ENCODE measurements at regions not wholly inside any gene's neighbourhood (a gene's known extent, or its start where the extent isn't known, plus 50 kb on each side); places are given as distances from the start of the nearest gene placed in this dataset.
"Not testable (repeated sequence)": the region's sequence is repeated elsewhere in the genome, so short reads cannot be mapped to it uniquely, and the experiment has no call there.

DNA sequence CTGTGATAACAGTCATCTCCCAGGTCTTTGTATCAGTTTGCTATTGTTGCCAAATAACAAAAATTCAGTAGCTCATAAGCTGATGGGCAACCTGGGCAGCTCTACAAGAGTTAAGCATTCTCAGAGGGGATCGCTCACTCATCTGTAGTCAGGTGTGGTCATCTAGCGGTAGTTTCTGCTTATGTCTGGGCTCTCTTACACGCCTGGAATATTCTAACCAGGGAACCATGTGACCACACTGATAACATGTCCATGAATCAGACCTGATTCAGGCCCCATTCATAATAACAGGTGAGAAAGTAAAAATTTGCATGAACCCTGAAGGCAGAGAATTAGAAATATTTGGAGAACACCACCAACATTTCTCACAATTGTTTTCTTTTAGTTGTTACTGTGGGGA lies 576.1 kb downstream of the SLCO4C1 start:
- DNase-seq, result no peak

- DNase-seq, result no peak
Measured at GRCh38 chr5:101717721-101718120, 578.4 kb downstream of the SLCO4C1 start.

DNA sequence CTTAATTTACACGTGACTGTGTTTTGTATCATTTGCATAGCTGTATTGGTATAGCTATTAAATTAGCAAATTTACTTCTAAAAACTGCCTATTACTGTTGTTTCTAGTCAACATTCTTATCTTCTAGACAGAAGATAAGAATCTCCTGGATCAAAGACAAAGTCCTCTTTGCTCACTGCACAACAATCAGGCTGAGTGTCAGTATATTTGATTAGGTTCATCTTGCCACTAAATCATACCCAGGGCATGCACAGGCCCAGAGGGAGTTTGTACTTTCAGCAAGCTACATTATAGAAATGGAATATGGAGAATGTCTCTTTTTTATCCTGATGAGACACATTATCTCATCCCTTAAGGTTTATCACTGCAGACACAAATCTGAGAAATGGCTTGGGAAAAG lies 579.1 kb downstream of the SLCO4C1 start:
- peak; percentile 0 for DNase-seq

DNA sequence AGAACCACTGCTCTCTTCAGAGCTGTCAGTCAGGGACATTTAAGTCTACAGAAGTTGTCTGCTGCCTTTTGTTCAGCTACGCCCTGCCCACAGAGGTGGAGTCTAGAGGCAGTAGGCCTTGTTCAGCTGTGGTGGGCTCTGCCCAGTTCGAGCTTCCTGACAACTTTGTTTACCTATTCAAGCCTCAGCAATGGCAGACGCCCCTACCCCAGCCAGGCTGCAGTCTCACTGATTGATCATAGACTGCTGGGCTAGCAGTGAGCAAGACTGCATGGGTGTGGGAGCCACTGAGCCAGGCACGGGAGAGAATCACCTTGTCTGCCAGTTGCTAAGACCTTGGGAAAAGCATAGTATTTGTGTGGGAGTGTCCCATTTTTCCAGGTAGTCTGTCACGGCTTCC lies 580.3 kb downstream of the SLCO4C1 start:
- DNase-seq, result not testable (repeated sequence)

GRCh38 chr5:101689306-101689705 lies 606.8 kb downstream of the SLCO4C1 start:
- peak; percentile 8 for DNase-seq

DNA sequence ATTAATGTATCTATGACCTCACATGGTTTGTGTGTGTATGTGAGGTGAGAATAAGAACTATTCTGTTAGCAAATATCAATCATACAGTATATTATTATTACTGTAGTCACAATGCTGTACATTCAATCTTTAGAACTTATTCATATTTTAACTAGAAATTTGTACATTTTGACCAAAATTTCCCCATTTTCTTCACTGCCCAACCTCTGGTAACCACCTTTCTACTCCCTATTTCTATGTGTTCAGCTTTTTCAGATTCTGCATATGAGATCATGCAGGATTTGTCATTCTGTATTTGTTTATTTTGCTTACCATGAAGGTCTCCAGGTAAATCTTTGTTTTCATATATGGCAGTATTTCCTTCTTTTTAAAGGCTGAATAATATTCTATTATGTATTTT lies 607.9 kb downstream of the SLCO4C1 start:
- no peak for DNase-seq

GRCh38 chr5:101687349-101687985 lies 608.6 kb downstream of the SLCO4C1 start:
- no peak for DNase-seq

DNA sequence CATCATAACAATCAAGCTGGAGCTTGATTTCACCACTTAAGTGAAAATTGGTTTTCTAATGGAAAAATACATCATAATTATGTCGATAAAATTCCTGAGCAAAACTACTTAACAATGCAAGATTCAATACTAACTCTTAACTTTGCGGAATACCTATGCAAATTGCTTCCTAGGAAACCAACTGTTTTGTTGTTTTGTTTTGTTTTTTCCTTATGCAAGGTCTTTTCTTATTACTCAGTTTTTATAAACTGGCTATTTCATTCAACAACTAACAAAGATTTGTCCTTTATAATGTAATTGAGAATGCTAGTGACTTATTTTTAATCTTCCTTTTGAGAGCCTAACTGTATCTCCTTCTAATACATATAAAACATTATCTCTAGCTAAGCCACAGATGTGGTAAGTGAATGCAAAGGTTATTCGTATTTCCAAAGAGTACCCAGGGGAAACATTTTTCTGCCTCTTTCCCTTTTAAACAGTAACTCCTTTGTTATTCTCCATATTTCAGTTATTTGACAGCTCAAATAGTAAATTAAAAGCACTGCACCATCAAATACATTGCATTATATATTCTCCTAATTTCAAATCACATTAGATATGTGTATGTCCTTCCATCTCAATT lies 609.4 kb downstream of the SLCO4C1 start:
- no peak for DNase-seq

DNA sequence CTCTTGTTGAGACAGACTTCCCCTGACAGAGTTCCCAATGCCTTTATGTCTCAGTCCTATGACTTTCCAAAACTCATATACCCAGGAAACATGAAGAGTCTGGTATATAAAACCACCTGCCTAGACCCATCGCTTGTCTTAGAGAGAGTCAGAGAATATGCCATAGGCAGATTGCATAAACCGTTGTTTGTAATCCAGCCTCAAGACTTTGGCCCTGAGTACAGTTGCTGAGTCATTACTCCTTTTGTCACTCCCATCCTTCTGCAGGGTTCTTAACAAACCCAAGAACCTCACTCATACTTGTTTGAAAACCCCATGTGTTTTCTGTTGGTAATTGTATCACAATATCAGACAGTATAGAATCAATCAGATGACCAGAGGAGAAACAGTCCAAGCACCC lies 616.3 kb downstream of the SLCO4C1 start:
- no peak for DNase-seq

DNA sequence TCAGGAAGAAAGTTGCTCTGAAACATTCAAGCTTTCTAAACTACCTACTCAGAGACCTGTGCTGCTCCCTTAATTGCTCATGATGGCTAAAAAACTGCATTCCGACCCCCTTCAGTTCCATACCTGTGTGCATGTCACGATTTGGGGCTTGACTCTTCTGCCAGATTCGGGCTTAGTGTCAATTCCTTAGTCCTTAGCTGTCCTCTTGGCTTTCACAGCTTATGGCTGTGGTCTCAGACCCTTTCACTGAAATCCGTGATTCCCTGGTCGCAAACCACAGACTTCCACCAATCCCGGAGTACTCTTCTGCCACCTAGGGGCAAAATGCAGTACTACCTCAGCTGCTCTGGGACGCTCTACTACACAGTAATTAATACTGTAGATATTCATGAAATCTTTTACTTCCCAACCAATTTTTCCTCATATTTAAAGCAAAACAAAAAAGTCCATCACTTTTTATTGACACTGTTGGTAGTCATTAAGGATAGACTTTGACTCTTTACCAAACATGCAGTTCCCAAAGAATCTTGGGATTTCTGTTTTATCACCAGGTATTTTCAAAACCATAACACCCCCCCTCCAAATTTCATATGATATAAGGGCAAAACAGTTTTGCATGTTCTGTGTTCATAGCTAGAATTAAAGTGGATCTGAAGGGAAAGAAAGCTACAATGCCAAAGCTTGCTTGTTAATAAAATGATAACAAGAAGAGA lies 617.4 kb downstream of the SLCO4C1 start:
- peak; percentile 91 for DNase-seq

DNA sequence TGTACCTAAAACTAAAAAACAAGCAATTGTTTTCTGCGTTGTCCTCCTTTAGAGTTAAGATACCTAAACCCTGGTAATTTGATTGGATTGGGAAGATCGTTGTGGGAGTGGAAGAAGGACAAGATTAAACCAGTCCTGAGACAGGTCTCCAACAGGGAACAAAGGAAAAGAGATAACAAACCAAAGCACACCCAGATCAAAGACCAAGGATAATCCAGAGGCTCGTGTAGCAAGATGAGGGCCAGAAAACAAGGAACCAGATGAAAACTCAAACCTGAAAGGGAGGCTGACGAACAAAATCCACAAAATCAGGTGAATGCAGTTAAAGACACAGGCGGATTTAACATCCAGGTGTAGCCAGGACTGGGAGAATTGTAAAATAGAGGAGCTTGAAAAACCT lies 618.1 kb downstream of the SLCO4C1 start:
- peak; percentile 18 for DNase-seq

GRCh38 chr5:101676646-101677045 lies 619.4 kb downstream of the SLCO4C1 start:
- no peak for DNase-seq

DNA sequence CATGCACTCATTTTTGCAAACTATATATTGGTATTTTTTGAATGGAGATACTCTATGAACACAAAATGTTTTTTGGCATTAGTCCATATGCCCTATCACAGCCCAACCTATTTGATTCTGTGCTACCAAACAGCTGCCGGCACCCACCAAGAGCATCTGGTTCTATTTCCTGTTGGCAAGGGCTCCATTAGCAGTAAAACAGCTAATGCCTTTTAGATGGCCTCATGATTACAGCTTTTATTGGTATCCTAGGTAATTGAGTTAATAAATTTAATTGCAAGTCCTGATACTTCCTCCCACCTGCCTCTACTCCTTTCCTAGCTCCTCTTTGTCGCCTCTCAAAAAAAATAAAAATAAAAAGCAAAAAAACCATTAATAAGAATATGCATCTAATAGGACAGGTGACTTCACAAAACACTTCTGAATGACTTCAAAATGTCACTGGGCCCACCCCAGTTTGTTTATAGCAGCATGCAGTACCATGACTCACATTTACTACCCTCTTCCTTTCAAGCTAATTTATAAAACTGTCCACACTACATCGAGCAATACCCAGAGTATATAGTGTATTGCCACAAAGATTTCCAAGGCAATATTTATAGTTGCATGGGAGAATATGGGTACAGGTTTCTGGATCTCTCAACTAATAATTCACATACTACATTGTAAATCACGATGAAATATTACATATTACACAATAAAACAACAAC lies 620.4 kb downstream of the SLCO4C1 start:
- no peak for DNase-seq

- no peak for DNase-seq
Measured at GRCh38 chr5:101673120-101673519, 623.0 kb downstream of the SLCO4C1 start.

- no peak for DNase-seq
Measured at GRCh38 chr5:101664071-101664791, 631.9 kb downstream of the SLCO4C1 start.

DNA sequence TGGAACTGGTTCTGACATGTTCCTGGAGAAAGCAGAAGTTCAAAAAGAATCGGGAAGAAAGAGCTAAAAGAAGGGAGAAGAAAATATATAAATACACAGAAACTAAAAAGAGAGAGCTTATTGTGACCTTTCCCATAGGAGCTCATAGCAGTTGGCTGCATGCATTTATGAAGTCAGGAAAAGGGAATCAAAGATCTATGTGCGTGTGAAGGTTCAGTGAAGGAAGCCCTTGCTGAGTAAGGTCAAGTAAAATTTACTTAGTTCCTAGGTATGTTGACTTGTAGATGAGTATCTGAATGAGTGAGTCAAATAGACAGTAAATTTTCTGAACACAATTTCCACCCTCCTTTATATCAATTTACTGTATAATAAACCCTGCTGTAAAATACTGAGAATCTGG lies 632.5 kb downstream of the SLCO4C1 start:
- no peak for DNase-seq

- DNase-seq, result no peak
Measured at GRCh38 chr5:101662263-101662662, 633.8 kb downstream of the SLCO4C1 start.

DNA sequence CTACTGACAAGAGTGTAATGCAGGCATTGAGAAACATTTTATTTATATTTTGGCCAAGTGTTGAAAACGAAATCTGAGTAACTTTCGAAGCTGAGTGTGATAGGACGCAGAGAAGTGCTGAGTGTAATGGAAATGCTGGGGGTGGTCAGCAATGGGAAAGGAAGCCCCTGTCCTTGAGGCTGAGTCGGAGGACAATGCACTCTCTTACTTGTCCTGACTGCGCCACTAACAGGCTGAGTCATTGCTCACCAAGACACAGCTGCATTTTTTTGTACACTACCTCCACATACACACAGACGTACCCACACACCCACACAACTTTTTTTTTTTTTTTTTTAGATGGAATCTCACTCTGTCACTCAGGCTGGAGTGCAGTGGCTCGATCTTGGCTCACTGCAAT lies 637.7 kb downstream of the SLCO4C1 start:
- DNase-seq, result no peak

DNA sequence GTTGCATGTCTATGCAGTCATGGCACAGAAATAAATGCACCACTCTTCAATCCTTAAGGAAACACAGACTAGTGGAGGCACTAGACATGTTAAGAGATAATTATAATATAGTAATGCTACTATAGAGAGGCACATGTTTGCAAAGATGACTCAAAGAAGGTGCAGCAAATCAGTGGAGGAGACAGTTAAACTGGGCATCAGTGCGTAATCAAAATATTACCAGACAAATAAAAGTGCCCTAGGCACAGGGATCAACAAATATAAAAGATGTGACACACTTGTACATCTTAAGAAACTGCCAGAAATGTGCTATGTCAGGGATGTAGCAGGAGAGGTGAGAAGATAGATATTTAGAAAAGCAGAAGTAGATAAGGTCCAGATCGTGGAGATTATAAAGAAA lies 642.1 kb downstream of the SLCO4C1 start:
- DNase-seq, result no peak

DNA sequence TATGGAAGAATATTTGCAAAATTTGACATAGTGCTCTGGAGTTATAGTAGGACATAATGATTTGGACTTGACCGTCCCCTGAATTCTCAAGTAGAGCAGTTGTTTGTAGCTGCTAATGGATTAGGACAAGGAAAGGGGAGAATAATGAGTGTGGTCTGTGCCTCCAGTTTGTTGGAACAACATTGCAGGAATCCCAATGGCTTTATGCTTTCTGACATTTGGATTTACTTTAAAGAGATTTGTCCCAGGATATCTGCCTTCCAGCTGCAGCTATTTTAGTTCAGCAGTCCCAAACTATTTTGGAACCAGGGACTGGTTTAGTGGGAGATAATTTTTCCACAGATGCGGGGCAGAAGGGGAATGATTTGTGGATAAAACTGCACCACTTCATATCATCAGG lies 648.2 kb downstream of the SLCO4C1 start:
- no peak for DNase-seq

GRCh38 chr5:101643794-101644193 lies 652.3 kb downstream of the SLCO4C1 start:
- no peak for DNase-seq

GRCh38 chr5:101637599-101637998 lies 658.5 kb downstream of the SLCO4C1 start:
- DNase-seq, result no peak

DNA sequence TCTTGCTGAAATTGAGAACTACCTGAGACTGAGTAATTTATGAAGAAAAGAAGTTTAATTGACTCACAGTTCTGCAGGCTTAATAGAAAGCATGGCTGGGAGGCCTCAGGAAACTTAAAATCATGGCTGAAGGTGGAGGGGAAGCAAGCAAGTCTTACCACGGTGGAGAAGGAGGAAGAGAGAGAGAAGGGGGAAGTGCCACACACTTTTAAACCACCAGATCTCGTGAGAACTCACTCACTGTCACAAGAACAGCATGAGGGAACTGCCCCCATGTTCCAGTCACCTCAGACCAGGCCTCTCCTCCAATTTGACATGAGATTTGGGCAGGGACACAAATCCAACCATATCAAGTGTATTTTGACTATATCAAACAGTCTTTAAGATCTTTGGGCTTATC lies 668.3 kb downstream of the SLCO4C1 start:
- DNase-seq, result not testable (repeated sequence)
